OCI-LY3 (cell line): ENCODE measurements at regions not wholly inside any gene's neighbourhood (a gene's known extent, or its start where the extent isn't known, plus 50 kb on each side); places are given as distances from the start of the nearest gene placed in this dataset.

Experiments
- H2AFZ ChIP-seq: fragments of 200-600, 300-600 bp; shearing (Covaris generic); 2 replicates; pipeline ENCODE4 v1.6.0; 2014; ENCODE audit warnings: antibody characterized with exemption, low read depth, low read length
- H3K27ac ChIP-seq: fragments of 200-600, 300-600 bp; sonication (generic); 2 replicates; pipeline ENCODE4 v1.5.1; 2014; ENCODE audit warnings: mild to moderate bottlenecking, low read length, moderate library complexity, mixed read lengths
- H3K27me3 ChIP-seq: fragments of 200-600, 300-600 bp; sonication (generic); 2 replicates; pipeline ENCODE4 v1.6.1; 2014; ENCODE audit warnings: low read depth, low read length, mixed read lengths
- H3K36me3 ChIP-seq: fragments of 200-600, 300-600 bp; sonication (generic); replicated peaks from 2 replicates; pipeline ENCODE3; 2014; ENCODE audit warnings: low read depth, low read length, mixed read lengths
- H3K4me1 ChIP-seq: fragments of 300-600, 200-600 bp; sonication (generic); 2 replicates; pipeline ENCODE4 v1.6.1; 2014; ENCODE audit warnings: low read length, mixed read lengths
- H3K4me2 ChIP-seq: fragments of 200-600, 300-600 bp; sonication (generic); 2 replicates; pipeline ENCODE4 v1.6.1; 2014; ENCODE audit warnings: low read length, mixed read lengths
- H3K4me3 ChIP-seq: fragments of 300-600, 200-600 bp; sonication (generic); 2 replicates; pipeline ENCODE4 v1.5.1; 2014; ENCODE audit warnings: antibody characterized with exemption, mild to moderate bottlenecking, low read length, moderate library complexity
- H3K79me2 ChIP-seq: fragments of 300-600, 200-600 bp; shearing (Covaris generic); 2 replicates; pipeline ENCODE4 v1.6.1; 2014; ENCODE audit warnings: mild to moderate bottlenecking, low read length, mixed read lengths
- H3K9ac ChIP-seq: fragments of 300-600, 200-600 bp; shearing (Covaris generic); 2 replicates; pipeline ENCODE4 v1.6.0; 2014; ENCODE audit warnings: mild to moderate bottlenecking, low read length, moderate library complexity
- H3K9me3 ChIP-seq: fragments of 200-600, 300-600 bp; shearing (Covaris generic); 2 replicates; pipeline ENCODE4 v1.6.1; 2014; ENCODE audit warnings: low read length, mixed read lengths; ENCODE audit not compliant: insufficient read depth
- H4K20me1 ChIP-seq: fragments of 200-600, 300-600 bp; sonication (generic); 2 replicates; pipeline ENCODE4 v1.6.1; 2016; ENCODE audit warnings: low read length, mixed read lengths; ENCODE audit not compliant: insufficient read depth
- CTCF ChIP-seq: fragments of 200-600, 300-600 bp; sonication (generic); IDR thresholded peaks from 2 replicates; pipeline ENCODE4 v1.5.1; 2014; ENCODE audit warnings: antibody characterized with exemption, low read length, low read depth
- EZH2phosphoT487 ChIP-seq: fragments of 200-600 bp; shearing (Covaris generic); IDR thresholded peaks from 2 replicates; pipeline ENCODE4 v1.6.1; 2018; ENCODE audit warnings: antibody characterized with exemption, mixed run types, low read depth

GRCh38 chr13:58032676-58033460, 401.3 kb downstream of the PCDH17 start:
- no peak overlapping the region for H3K4me3 ChIP-seq
- no peaks in the 10 kb centered on the region for H3K27me3 ChIP-seq
- H2AFZ ChIP-seq, result peak overlapping the region; percentile 24; the same call in 1 of the 2 replicates
- peaks cover 9% of the 10 kb centered on the region for H3K4me1 ChIP-seq
- H3K36me3 ChIP-seq, result no peaks in the 10 kb centered on the region
- no peaks in the 10 kb centered on the region for H4K20me1 ChIP-seq
- no peak overlapping the region for H3K27ac ChIP-seq
- no peak overlapping the region for H3K4me2 ChIP-seq
- H3K9me3 ChIP-seq, result no peaks in the 10 kb centered on the region
- TF ChIP-seq CTCF (no peak), EZH2phosphoT487 (no peak)
- H3K9ac ChIP-seq, result no peak overlapping the region
- no peaks in the 10 kb centered on the region for H3K79me2 ChIP-seq

- Histone ChIP-seq H3K4me1 (no peaks in the 10 kb centered on the region), H3K27ac (no peak overlapping the region), H3K4me3 (no peak overlapping the region), H4K20me1 (no peaks in the 10 kb centered on the region), H3K9me3 (no peaks in the 10 kb centered on the region), H3K4me2 (no peak overlapping the region), H2AFZ (no peak overlapping the region), H3K27me3 (no peaks in the 10 kb centered on the region), H3K36me3 (no peaks in the 10 kb centered on the region), H3K9ac (no peak overlapping the region), H3K79me2 (no peaks in the 10 kb centered on the region)
- no peak for TF ChIP-seq EZH2phosphoT487
- TF ChIP-seq CTCF, result no peak
Observed at GRCh38 chr13:58043971-58044370, 412.4 kb downstream of the PCDH17 start.

GRCh38 chr13:58048670-58049069, 417.1 kb downstream of the PCDH17 start:
- Histone ChIP-seq H3K36me3 (no peaks in the 10 kb centered on the region), H2AFZ (no peak overlapping the region), H3K27ac (no peak overlapping the region), H3K9me3 (no peaks in the 10 kb centered on the region), H3K9ac (no peak overlapping the region), H4K20me1 (no peaks in the 10 kb centered on the region), H3K4me3 (no peak overlapping the region), H3K4me1 (no peaks in the 10 kb centered on the region), H3K27me3 (no peaks in the 10 kb centered on the region), H3K4me2 (no peak overlapping the region), H3K79me2 (no peaks in the 10 kb centered on the region)
- TF ChIP-seq EZH2phosphoT487 (no peak), CTCF (no peak)

GRCh38 chr13:58051396-58051795, 419.9 kb downstream of the PCDH17 start:
- Histone ChIP-seq H3K4me1 (no peaks in the 10 kb centered on the region), H3K9me3 (no peaks in the 10 kb centered on the region), H3K4me3 (no peak overlapping the region), H3K4me2 (no peak overlapping the region), H3K79me2 (no peaks in the 10 kb centered on the region), H2AFZ (no peak overlapping the region), H4K20me1 (no peaks in the 10 kb centered on the region), H3K27me3 (no peaks in the 10 kb centered on the region), H3K9ac (no peak overlapping the region), H3K36me3 (no peaks in the 10 kb centered on the region), H3K27ac (no peak overlapping the region)
- no peak for TF ChIP-seq EZH2phosphoT487
- TF ChIP-seq CTCF, result no peak
